HEK293 (cell line): ENCODE measurements at regions not wholly inside any gene's neighbourhood (a gene's known extent, or its start where the extent isn't known, plus 50 kb on each side); places are given as distances from the start of the nearest gene placed in this dataset.

ENCODE experiments used
- CTCF ChIA-PET: fragments of 350-600 bp; formaldehyde crosslinking; extraction: SDS; loops from one replicate; lab custom pipeline; 2021; ENCODE audit warnings: antibody characterized with exemption; lab: Yijun Ruan, JAX
- POLR2A ChIA-PET: fragments of 300-600 bp; formaldehyde crosslinking; extraction: SDS; loops from one replicate; lab custom pipeline; 2020; ENCODE audit warnings: antibody characterized with exemption, inconsistent platforms; lab: Yijun Ruan, JAX
- H3K27ac ChIP-seq: fragments of 200-500 bp; sonication (Bioruptor generic); 2 replicates; pipeline ENCODE4 v1.5.1; 2014; ENCODE audit warnings: low read depth, low read length, control low read depth, inconsistent platforms; ENCODE audit errors: extremely low read depth
- H3K36me3 ChIP-seq, 2 experiments: fragments of 200-500 bp in 1 of 2; sonication (Bioruptor generic) in 1 of 2; 1 replicate in 1 of 2; 2 replicates in 1 of 2; pipeline ENCODE4 v1.5.1; 2014 to 2017; ENCODE audit warnings: inconsistent platforms in 2 of 2, low read length in 2 of 2; ENCODE audit not compliant: control insufficient read depth in 2 of 2, insufficient read depth in 1 of 2
- H3K4me1 ChIP-seq: fragments of 200-500 bp; sonication (Bioruptor generic); 2 replicates; pipeline ENCODE4 v1.5.1; 2014; ENCODE audit warnings: mild to moderate bottlenecking, low read length, inconsistent platforms; ENCODE audit not compliant: control insufficient read depth, insufficient read depth
- H3K4me3 ChIP-seq: 2 replicates; pipeline ENCODE4 v1.5.1; 2011; ENCODE audit warnings: low read depth, mild to moderate bottlenecking, control low read depth, low read length, moderate library complexity
- H3K9me3 ChIP-seq: fragments of 200-500 bp; sonication (Bioruptor generic); 2 replicates; pipeline ENCODE4 v1.5.1; 2014; ENCODE audit warnings: low read depth, low read length, inconsistent platforms; ENCODE audit not compliant: control insufficient read depth, insufficient read depth
- BCL11A ChIP-seq: fragments of 450-650 bp; formaldehyde crosslinking; IDR thresholded peaks from 2 replicates; pipeline ENCODE4 v1.5.1; 2016; ENCODE audit warnings: low read depth, missing biosample characterization, missing genetic modification characterization
- GLIS1 ChIP-seq: fragments of 450-650 bp; formaldehyde crosslinking; IDR thresholded peaks from 2 replicates; pipeline ENCODE4 v1.5.1; 2016; ENCODE audit warnings: missing biosample characterization, missing genetic modification characterization
- GLIS2 ChIP-seq: fragments of 450-650 bp; formaldehyde crosslinking; IDR thresholded peaks from 2 replicates; pipeline ENCODE4 v1.5.1; 2016; ENCODE audit warnings: missing biosample characterization, missing genetic modification characterization
- KLF10 ChIP-seq: fragments of 450-650 bp; IDR thresholded peaks from 2 replicates; pipeline ENCODE4 v1.5.1; 2018; ENCODE audit warnings: missing biosample characterization, mild to moderate bottlenecking, missing genetic modification characterization
- KLF7 ChIP-seq: fragments of 450-650 bp; formaldehyde crosslinking; IDR thresholded peaks from 2 replicates; pipeline ENCODE4 v1.5.1; 2016; ENCODE audit warnings: missing biosample characterization, missing genetic modification characterization, borderline replicate concordance
- PATZ1 ChIP-seq: fragments of 450-650 bp; formaldehyde crosslinking; IDR thresholded peaks from 2 replicates; pipeline ENCODE4 v1.5.1; 2016; ENCODE audit warnings: missing biosample characterization, missing genetic modification characterization
- ZBTB7A ChIP-seq: fragments of 450-650 bp; formaldehyde crosslinking; IDR thresholded peaks from 2 replicates; pipeline ENCODE4 v1.5.1; 2016; ENCODE audit warnings: low read depth, missing biosample characterization, missing genetic modification characterization
- ZNF10 ChIP-seq: fragments of 450-650 bp; formaldehyde crosslinking; IDR thresholded peaks from 2 replicates; pipeline ENCODE4 v1.5.1; 2017; ENCODE audit warnings: missing biosample characterization, missing genetic modification characterization
- ZNF114 ChIP-seq: fragments of 450-650 bp; formaldehyde crosslinking; IDR thresholded peaks from 2 replicates; pipeline ENCODE4 v1.5.0; 2017; ENCODE audit warnings: missing biosample characterization, missing genetic modification characterization
- ZNF16 ChIP-seq: fragments of 450-650 bp; formaldehyde crosslinking; IDR thresholded peaks from 2 replicates; pipeline ENCODE4 v1.5.1; 2016; ENCODE audit warnings: low read depth, missing biosample characterization, missing genetic modification characterization
- ZNF302 ChIP-seq: fragments of 450-650 bp; formaldehyde crosslinking; IDR thresholded peaks from 2 replicates; pipeline ENCODE4 v1.5.1; 2016; ENCODE audit warnings: missing biosample characterization, missing genetic modification characterization, low read depth
- ZNF366 ChIP-seq: fragments of 450-650 bp; formaldehyde crosslinking; conservative IDR thresholded peaks from 2 replicates; pipeline ENCODE4 v1.5.1; 2016; ENCODE audit warnings: missing biosample characterization, missing genetic modification characterization
- ZNF398 ChIP-seq: fragments of 450-650 bp; formaldehyde crosslinking; IDR thresholded peaks from 2 replicates; pipeline ENCODE4 v1.5.1; 2017; ENCODE audit warnings: missing biosample characterization, missing genetic modification characterization
- ZNF544 ChIP-seq: fragments of 450-650 bp; formaldehyde crosslinking; IDR thresholded peaks from 2 replicates; pipeline ENCODE4 v1.5.0; 2017; ENCODE audit warnings: missing biosample characterization, missing genetic modification characterization
- ZNF610 ChIP-seq: fragments of 450-650 bp; formaldehyde crosslinking; IDR thresholded peaks from 2 replicates; pipeline ENCODE4 v1.5.1; 2016; ENCODE audit warnings: missing biosample characterization, missing genetic modification characterization, borderline replicate concordance
- ZNF654 ChIP-seq: fragments of 450-650 bp; formaldehyde crosslinking; IDR thresholded peaks from 2 replicates; pipeline ENCODE4 v1.5.1; 2016; ENCODE audit warnings: low read depth, missing biosample characterization, missing genetic modification characterization
- ZNF747 ChIP-seq: fragments of 450-650 bp; formaldehyde crosslinking; IDR thresholded peaks from 2 replicates; pipeline ENCODE4 v1.5.1; 2016; ENCODE audit warnings: missing biosample characterization, missing genetic modification characterization
- ZNF785 ChIP-seq: fragments of 450-650 bp; formaldehyde crosslinking; IDR thresholded peaks from 2 replicates; pipeline ENCODE4 v1.5.1; 2016; ENCODE audit warnings: missing biosample characterization, missing genetic modification characterization
- ZNF837 ChIP-seq: fragments of 450-650 bp; formaldehyde crosslinking; IDR thresholded peaks from 2 replicates; pipeline ENCODE4 v1.5.1; 2016; ENCODE audit warnings: missing biosample characterization, missing genetic modification characterization
- ZSCAN23 ChIP-seq: fragments of 450-650 bp; formaldehyde crosslinking; IDR thresholded peaks from 2 replicates; pipeline ENCODE4 v1.5.1; 2016; ENCODE audit warnings: missing biosample characterization, missing genetic modification characterization
- TF ChIP-seq, protein P1 (sequence below): fragments of 450-650 bp; formaldehyde crosslinking; IDR thresholded peaks from 2 replicates; pipeline ENCODE4 v1.5.1; 2016; ENCODE audit warnings: missing biosample characterization, missing genetic modification characterization
- TF ChIP-seq, protein P2 (sequence below): fragments of 450-650 bp; formaldehyde crosslinking; IDR thresholded peaks from 2 replicates; pipeline ENCODE4 v1.5.0; 2017; ENCODE audit warnings: missing biosample characterization, missing genetic modification characterization, borderline replicate concordance

DNA sequence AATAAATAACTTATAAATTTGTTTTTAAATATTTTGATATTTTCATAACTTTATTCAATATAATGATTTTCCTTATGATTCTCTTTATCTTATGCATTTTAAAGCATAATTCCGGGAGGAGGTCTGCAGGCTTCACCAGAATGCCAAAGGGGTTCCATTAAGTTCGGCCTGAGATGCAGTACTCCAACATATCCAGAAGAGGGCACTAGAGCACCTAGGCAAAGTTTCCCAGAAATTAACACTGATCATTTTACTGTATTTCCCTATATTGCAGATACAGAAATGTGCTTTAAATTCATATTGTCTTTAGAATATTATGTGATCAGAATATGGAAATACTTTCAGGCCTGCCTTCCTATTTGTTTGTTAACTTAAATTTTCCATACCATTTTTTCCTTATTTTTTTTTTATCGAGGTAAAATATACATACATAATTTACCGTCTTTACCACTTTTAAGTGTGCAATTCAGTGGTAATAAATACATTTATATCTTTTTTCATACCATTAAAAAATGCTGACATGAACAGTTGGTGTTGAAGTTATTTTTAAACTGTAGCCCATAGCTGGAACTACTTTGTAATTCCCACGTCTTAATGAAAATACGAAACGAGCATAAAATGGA, 58.9 kb upstream of the TM9SF2 start:
- no peaks in the 10 kb centered on the region for H3K9me3 ChIP-seq
- ChIA-PET POLR2A (no interaction called here), CTCF (interaction anchor here (0.6 to 1.9 kb wide), 16 partner anchors 11 to 1421 kb away, joined by 3 to 8 read pairs (median 4); no protein-coding TSS in a partner anchor)
- no peak overlapping the region for H3K4me3 ChIP-seq
- TF ChIP-seq ZNF544 (tag by site-specific recombination), result no peak
- TF ChIP-seq ZNF398 (tag by site-specific recombination), result no peak
- TF ChIP-seq BCL11A, result no peak
- peak; percentile 73 for TF ChIP-seq ZNF654 (tag by site-specific recombination)
- no peaks in the 10 kb centered on the region for H3K4me1 ChIP-seq
- no peak overlapping the region for H3K27ac ChIP-seq
- no peaks in the 10 kb centered on the region for H3K36me3 ChIP-seq

GRCh38 chr13:99446242-99446641, 55.0 kb upstream of the TM9SF2 start:
- Histone ChIP-seq H3K4me1 (no peaks in the 10 kb centered on the region), H3K9me3 (no peaks in the 10 kb centered on the region), H3K36me3 (no peaks in the 10 kb centered on the region), H3K27ac (no peak overlapping the region), H3K4me3 (no peak overlapping the region)
- POLR2A ChIA-PET, result no interaction called here
- CTCF ChIA-PET, result interaction anchor here (0.9 to 1.0 kb wide), 3 partner anchors 10 to 190 kb away, joined by 3 to 8 read pairs (median 4); no protein-coding TSS in a partner anchor
- TF ChIP-seq ZNF366 (tag by site-specific recombination), result no peak
- no peak for TF ChIP-seq ZNF302 (tag by site-specific recombination)
- no peak for TF ChIP-seq ZNF785
- no peak for TF ChIP-seq ZNF10
- no peak for TF ChIP-seq GLIS1
- TF ChIP-seq ZNF16, result no peak

DNA sequence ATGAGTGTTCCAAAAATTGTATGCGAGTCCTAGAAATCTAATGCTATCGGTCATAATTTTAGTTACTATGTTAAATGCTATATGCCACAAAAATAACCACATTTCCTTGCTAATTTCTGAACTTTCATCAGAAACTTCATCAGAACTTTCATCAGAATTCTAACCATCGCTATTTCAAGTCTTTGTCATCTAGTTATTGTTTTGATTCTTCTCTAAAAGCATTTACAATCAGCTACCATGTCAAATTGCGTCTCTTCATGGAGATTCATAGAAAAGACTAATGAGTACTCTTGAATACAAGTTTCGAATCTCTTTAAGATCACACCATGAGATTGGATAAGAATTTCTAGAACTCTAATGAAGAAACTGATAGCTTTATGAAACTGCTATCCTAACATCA, 52.7 kb upstream of the TM9SF2 start:
- no peak overlapping the region for H3K27ac ChIP-seq
- H3K4me3 ChIP-seq, result no peak overlapping the region
- ChIA-PET CTCF (interaction anchor here (2.0 kb wide), 1 partner anchor 12 kb away, joined by 11 read pairs; no protein-coding TSS in a partner anchor), POLR2A (no interaction called here)
- H3K4me1 ChIP-seq, result no peaks in the 10 kb centered on the region
- H3K9me3 ChIP-seq, result no peaks in the 10 kb centered on the region
- no peak for TF ChIP-seq KLF10
- TF ChIP-seq ZNF114 (tag by site-specific recombination), result no peak
- TF ChIP-seq ZSCAN23 (tag by site-specific recombination), result no peak
- TF ChIP-seq, protein P1, sequence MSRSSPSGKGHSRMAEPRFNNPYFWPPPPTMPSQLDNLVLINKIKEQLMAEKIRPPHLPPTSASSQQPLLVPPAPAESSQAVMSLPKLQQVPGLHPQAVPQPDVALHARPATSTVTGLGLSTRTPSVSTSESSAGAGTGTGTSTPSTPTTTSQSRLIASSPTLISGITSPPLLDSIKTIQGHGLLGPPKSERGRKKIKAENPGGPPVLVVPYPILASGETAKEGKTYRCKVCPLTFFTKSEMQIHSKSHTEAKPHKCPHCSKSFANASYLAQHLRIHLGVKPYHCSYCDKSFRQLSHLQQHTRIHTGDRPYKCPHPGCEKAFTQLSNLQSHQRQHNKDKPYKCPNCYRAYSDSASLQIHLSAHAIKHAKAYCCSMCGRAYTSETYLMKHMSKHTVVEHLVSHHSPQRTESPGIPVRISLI (tag by site-specific recombination), result no peak
- no peak for TF ChIP-seq PATZ1 (tag by site-specific recombination)
- no peak for TF ChIP-seq GLIS2 (tag by site-specific recombination)
- no peak for TF ChIP-seq KLF7
- TF ChIP-seq ZBTB7A (tag by site-specific recombination), result no peak
- TF ChIP-seq ZNF610 (tag by site-specific recombination), result no peak
- TF ChIP-seq, protein P2, sequence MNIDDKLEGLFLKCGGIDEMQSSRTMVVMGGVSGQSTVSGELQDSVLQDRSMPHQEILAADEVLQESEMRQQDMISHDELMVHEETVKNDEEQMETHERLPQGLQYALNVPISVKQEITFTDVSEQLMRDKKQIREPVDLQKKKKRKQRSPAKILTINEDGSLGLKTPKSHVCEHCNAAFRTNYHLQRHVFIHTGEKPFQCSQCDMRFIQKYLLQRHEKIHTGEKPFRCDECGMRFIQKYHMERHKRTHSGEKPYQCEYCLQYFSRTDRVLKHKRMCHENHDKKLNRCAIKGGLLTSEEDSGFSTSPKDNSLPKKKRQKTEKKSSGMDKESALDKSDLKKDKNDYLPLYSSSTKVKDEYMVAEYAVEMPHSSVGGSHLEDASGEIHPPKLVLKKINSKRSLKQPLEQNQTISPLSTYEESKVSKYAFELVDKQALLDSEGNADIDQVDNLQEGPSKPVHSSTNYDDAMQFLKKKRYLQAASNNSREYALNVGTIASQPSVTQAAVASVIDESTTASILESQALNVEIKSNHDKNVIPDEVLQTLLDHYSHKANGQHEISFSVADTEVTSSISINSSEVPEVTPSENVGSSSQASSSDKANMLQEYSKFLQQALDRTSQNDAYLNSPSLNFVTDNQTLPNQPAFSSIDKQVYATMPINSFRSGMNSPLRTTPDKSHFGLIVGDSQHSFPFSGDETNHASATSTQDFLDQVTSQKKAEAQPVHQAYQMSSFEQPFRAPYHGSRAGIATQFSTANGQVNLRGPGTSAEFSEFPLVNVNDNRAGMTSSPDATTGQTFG (tag by site-specific recombination), result no peak
- no peak for TF ChIP-seq ZNF837 (tag by site-specific recombination)
- no peak for TF ChIP-seq ZNF747 (tag by site-specific recombination)
- TF ChIP-seq, all 188 proteins: peak for 0
- no peaks in the 10 kb centered on the region for H3K36me3 ChIP-seq
